GM18498 (cell line): ENCODE measurements at regions not wholly inside any gene's neighbourhood (a gene's known extent, or its start where the extent isn't known, plus 50 kb on each side); places are given as distances from the start of the nearest gene placed in this dataset.
"Not testable (repeated sequence)": the region's sequence is repeated elsewhere in the genome, so short reads cannot be mapped to it uniquely, and the experiment has no call there.

Source experiments
- ATAC-seq: cut with Tn5 transposase; IDR thresholded peaks from one replicate; pipeline ENCODE4 v1.9.1; 2021; ENCODE audit warnings: mild to moderate bottlenecking, moderate library complexity; ENCODE audit not compliant: unreplicated experiment

DNA sequence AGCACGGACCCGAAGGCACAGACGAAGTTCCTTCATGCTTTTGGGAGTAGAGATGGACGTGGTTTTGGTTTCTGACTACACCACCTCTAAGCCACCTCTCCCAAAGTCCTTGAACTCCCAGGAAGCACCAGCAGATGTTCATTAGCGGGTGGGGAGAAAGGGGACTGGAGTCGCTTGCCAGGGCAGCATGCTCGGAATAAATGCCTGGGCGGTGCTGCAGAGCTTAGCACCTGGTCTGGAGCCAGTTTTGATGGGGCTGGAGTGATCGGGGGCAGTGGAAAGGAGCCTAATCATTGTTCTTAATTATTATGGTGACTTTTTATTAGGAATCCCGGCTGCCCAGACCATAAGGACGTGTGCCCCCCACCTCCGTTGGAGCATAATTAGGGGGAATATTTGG, 220.8 kb downstream of the TFCP2L1 start:
- ATAC-seq = no peak

DNA sequence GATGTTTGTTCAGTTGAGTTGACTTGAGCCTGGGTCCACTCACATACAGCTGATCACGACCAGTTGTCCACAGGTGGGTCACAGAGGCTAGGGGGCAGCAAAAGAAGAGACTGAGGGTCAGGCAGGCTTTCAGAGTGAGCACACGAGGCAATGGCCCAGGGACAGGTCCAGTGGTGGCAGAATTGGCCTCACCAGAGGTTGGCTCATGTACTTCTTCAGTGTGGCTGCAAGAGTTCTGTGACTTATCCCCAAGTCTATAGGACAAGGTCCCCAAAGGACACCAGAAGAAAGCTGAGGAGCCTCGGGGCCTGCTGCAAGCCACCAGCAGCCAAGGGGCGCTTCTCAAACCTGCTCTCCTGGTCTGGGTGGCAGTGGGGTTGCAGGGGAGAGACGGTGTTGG, 219.8 kb downstream of the TFCP2L1 start:
- no peak for ATAC-seq

- ATAC-seq = no peak
These were observed 218.5 kb downstream of the TFCP2L1 start for GRCh38 chr2:121066526-121066925.

GRCh38 chr2:121068851-121069250, 216.2 kb downstream of the TFCP2L1 start:
- no peak for ATAC-seq

- no peak for ATAC-seq
These were observed 215.5 kb downstream of the TFCP2L1 start for GRCh38 chr2:121069434-121069969.

GRCh38 chr2:121070061-121070460, 214.9 kb downstream of the TFCP2L1 start:
- ATAC-seq = not testable (repeated sequence)

DNA sequence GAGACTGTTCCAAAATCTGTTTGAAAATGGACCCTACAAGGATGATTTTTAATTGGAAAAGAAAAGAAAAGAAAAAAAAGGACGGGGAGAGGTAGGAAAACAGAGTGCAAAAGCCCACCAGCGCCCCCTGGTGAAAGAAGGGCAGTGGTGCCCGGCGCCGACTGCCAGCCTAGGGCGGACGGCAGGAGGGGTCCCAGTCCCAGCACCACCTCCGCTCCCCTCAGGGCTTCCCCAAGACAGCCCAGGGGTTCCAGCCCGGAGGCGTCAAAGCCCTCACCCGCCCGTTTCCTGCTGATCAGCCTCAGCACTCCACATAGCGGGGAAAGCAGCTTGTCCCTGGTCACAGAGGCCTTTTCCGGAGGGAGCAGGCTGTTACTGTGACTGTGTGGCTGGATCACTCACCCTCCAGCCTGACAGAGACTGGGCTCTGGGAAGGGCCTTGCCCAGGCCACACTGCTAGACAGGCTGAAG, 213.9 kb downstream of the TFCP2L1 start:
- peak; percentile 43 for ATAC-seq

DNA sequence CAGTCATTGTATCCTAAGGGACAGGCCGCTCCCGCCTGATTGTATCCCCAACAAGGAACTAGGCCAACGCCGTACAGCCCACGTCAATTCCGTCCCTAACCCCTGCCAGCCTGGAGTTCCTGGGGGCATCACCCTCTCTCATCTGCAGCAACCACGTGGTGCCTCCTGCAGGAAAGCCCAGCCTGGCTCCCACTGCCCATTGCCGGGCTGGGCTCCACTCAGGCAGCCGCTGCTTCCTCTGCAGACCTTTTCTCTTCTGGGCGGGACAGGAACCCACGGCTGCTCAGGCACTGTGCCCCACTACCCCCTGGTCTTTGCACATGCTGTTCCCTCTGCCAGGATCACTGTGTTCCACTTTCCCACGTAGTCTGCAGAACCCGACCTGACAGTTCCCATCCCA, 212.2 kb downstream of the TFCP2L1 start:
- no peak for ATAC-seq

DNA sequence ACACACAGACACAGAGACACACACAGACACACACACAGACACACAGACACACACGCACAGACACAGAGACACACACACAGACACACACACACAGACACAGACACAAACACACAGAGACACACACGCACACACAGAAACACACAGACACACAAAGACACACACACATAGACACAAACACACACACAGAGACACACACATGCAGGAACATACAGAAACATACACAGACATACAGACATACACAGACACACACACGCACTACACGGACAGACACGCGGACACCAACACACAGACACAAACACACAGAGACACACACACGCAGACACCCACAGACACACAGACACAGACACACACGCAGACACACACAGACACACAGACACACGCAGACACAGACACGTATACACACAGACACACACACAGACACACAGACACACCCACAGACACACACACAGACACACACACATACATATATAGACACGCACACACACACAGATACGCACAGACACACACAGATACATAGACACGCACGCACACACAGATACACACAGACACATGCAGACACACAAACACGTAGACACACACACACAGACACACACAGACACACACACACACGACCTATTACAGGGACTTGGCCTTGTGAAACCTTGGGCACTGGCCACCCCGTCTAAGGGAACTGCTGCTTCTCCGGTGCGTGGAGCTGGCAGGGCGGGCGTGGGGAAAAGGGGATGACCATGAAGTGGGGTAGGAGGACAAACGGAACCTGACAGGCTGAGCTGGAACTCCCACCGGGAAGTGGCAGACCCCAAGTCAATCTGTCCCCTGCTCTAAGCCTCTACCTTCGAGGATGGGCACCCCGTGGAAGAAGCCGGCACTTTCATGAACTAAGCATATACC, 211.4 kb downstream of the TFCP2L1 start:
- ATAC-seq = no peak

- no peak for ATAC-seq
These were observed 210.6 kb downstream of the TFCP2L1 start for GRCh38 chr2:121074293-121074932.

- no peak for ATAC-seq
These were observed 209.9 kb downstream of the TFCP2L1 start for GRCh38 chr2:121075006-121075551.

DNA sequence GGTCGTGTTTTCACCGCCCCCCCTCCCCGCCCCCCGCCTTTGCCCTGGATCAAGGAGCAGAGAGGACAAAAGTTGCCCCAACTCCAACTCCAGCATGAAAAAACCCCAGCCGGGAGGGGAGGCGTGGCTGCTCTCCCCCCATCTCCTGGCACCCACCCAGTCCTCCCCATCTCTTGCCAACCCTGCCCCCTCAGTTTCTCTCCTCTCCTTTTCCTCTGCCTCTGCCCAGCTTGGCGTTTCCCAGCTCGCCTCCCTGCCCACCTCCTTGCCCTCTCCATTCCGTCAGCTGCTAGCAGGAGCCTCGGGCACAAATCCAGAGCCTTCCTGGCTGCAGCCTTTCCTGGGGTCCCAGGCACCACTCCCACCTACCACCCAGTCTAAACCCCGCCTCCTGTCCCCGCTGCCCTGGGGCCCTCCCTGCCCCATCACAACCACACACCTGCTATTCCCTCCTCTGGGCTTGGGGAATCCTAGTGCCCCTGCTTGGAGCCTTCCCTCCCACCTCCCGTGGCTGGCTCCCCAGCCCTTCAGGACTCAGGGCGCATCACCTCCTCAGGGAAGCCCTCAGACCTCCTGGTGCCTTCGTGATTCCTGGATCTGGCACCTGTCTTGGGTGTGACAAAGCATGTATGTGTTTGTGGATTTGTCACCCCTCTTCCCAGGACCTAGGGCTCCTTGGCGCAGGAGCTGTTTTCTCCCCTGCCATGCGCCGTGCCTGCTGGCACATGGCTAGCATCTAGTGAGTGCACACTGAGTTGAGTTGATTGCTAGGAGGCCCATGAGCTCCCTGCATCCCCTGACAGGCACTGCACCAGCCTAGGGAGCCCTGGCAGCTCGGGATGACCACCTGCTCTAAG, 209.1 kb downstream of the TFCP2L1 start:
- ATAC-seq = no peak

GRCh38 chr2:121076498-121076820, 208.5 kb downstream of the TFCP2L1 start:
- no peak for ATAC-seq

GRCh38 chr2:121076885-121077549, 208.0 kb downstream of the TFCP2L1 start:
- ATAC-seq = no peak

- no peak for ATAC-seq
These were observed 206.1 kb downstream of the TFCP2L1 start for GRCh38 chr2:121078899-121079298.

DNA sequence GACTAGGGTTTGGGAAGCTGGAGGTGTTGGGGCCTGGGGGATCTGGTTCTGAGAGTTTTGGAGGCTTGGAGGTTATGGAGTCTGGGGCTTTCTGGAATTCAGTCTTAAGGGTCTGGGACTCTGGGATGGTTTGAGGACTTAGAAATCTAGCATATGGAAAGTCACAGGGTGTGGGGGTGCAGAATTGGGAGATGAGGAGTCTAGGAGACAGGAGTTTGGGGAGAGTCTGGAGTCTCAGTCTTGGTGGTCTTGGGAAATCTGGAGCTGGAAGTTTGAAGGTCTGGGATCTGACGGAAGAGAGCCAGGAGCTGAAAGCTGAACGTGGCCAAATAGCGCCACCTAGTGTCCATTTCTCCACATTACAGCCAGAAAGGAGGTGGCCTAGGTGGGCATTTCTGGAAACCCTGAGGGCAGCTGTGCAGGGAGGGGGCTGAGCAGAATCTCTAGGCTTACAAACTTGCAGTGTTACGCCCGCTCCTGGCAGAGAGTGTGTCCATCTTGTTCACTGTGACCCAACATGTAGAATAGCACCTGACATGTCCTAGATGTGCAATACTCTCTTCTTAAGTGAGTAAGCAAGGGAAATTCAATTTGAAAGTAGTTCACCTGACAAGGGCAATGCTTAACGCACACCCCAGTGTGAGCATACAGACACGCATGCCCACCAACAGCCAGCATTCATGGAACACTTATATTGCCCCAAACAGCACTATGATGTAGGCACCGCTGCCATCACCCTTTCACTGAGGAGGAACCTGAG, 204.8 kb downstream of the TFCP2L1 start:
- no peak for ATAC-seq

DNA sequence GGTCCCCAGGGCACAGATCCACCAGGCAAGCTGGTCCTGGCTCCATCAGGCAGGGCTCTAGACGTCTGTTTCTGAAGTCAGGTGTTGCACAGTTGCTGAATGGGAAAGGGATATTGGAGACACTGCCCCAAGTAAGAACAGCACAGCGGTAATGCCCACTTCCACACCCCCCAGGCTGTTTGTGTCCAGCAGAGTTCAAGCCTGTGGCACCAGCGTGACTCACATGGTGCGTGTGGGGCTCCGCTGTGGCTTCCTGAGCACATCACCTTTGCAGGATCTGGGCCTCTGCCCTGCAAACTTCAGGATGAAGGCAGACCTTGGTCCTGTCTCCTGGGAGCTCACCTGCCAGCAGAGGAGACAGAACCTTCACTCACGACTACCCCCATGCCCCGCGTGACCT, 203.3 kb downstream of the TFCP2L1 start:
- no peak for ATAC-seq

GRCh38 chr2:121082191-121082590, 202.8 kb downstream of the TFCP2L1 start:
- no peak for ATAC-seq

GRCh38 chr2:121084130-121084680, 200.8 kb downstream of the TFCP2L1 start:
- no peak for ATAC-seq
